D721Med (cell line): ENCODE measurements at regions not wholly inside any gene's neighbourhood (a gene's known extent, or its start where the extent isn't known, plus 50 kb on each side); places are given as distances from the start of the nearest gene placed in this dataset.

Source experiments
- DNase-seq: peaks from one replicate; pipeline ENCODE4 v3.0.0; 2011; ENCODE audit warnings: low spot score; ENCODE audit not compliant: insufficient read length
- FAIRE-seq: peaks from 2 replicates; lab custom pipeline; 2011; peaks lifted over from hg19 to GRCh38; lab: Jason Lieb, UNC
- TF ChIP-seq, protein P1 (sequence below): IDR thresholded peaks from 2 replicates; pipeline ENCODE4 v1.5.1; 2012; ENCODE audit warnings: mild to moderate bottlenecking, control low read depth; ENCODE audit not compliant: insufficient read depth; ENCODE audit errors: missing control alignments

- DNase-seq (no peak), FAIRE-seq (no peak)
- TF ChIP-seq, protein P1, sequence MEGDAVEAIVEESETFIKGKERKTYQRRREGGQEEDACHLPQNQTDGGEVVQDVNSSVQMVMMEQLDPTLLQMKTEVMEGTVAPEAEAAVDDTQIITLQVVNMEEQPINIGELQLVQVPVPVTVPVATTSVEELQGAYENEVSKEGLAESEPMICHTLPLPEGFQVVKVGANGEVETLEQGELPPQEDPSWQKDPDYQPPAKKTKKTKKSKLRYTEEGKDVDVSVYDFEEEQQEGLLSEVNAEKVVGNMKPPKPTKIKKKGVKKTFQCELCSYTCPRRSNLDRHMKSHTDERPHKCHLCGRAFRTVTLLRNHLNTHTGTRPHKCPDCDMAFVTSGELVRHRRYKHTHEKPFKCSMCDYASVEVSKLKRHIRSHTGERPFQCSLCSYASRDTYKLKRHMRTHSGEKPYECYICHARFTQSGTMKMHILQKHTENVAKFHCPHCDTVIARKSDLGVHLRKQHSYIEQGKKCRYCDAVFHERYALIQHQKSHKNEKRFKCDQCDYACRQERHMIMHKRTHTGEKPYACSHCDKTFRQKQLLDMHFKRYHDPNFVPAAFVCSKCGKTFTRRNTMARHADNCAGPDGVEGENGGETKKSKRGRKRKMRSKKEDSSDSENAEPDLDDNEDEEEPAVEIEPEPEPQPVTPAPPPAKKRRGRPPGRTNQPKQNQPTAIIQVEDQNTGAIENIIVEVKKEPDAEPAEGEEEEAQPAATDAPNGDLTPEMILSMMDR: no peak
Measured at GRCh38 chr6:106035655-106036054, 50.5 kb upstream of the PRDM1 start.

DNA sequence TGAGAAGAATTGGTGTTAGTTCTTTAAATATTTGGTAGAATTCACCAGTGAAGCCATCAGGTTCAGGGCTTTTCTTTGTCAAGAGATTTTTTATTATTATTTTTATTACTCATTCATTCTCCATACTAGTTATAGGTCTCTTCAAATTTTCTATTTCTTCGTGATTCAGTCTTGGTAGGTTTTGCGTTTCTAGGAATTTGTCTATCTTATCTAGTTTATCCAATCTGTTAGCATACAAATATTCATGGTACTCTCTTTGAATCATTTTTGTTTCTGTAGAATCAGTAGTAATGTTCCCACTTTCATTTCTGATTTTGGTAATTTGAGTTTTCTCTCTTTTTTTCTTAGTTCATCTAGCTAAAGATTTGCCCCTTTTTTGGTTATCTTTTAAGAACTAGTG, 52.3 kb upstream of the PRDM1 start:
- FAIRE-seq (no peak), DNase-seq (no peak)
- TF ChIP-seq, protein P1: no peak

DNA sequence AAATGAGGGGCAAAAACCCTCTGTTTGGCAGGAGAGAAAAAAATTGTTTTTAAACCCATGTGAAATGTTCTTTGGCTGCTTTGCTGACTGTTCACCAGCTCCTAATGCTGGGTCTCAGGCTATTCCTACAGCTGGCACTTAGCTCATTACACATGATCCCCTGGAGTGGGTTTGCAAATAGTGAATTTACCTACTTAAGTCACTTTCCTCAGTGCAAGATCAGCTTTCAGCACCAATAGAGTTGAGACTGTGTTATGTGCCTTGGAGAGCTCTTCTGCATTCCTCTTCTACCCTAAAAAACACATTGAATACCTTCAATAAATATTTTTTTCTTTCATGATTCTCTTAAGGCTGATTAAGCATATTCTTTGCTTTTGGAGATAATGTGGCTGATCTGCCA, 58.4 kb upstream of the PRDM1 start:
- DNase-seq (no peak), FAIRE-seq (peak; percentile 35)
- TF ChIP-seq, protein P1: no peak

DNA sequence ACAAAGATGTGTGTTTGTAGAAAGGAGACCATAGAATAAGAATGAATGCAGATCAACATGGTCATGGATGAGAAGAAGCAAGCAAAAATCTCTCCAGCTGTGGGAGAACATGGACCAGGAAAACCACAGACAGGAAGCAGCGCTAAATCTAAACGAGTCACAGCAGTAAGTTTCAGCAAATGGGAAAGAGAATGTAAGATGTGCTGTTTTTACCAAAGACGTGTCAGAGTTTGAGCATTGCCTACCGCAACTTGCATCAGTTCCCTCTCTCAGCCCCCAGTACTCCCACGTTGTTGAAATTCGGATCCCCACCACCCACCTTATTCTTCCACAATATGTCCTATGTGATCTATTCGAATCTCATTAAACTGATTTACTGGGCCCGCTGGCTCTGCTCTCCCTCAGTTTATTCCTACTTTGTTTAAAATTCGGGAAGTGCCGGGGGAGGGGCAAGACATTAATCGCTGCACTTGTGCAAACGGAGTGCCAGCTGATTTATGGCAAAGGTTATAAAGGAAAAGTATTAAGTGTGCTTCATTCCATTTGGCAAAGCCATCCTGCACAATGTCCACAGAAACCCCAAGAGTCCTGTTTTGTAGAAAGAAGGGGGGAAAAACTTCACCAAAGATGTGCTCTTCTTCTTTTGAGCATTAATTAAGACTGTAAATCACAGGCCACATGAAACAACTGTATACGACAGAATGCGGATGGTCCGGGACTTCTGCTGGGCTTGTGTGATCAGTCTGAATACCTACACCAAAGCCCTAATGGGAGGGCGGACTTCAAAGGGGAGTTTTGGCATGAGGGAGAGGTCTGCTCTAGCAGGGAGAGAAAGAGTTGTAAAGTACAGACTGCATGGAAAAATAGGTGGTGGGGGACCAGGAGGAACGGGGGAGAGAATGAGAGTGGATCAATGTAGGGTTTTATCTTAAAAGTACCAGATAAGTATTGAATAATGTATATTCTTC, 59.1 kb upstream of the PRDM1 start:
- no peak for DNase-seq
- TF ChIP-seq, protein P1: no peak
- no peak for FAIRE-seq

GRCh38 chr6:106025655-106026054, 60.5 kb upstream of the PRDM1 start:
- no peak for DNase-seq
- TF ChIP-seq, protein P1: no peak
- peak; percentile 64 for FAIRE-seq

GRCh38 chr6:106022801-106023200, 63.3 kb upstream of the PRDM1 start:
- TF ChIP-seq, protein P1: no peak
- FAIRE-seq (no peak), DNase-seq (no peak)

- FAIRE-seq (no peak), DNase-seq (no peak)
- TF ChIP-seq, protein P1: no peak
Measured at GRCh38 chr6:106017454-106017853, 68.7 kb upstream of the PRDM1 start.
